H1 (cell line): ENCODE measurements at regions not wholly inside any gene's neighbourhood (a gene's known extent, or its start where the extent isn't known, plus 50 kb on each side); places are given as distances from the start of the nearest gene placed in this dataset.

ENCODE experiments used
- CTCF ChIA-PET: fragments of 300-600 bp; sonication (Branson Sonifier 250); formaldehyde crosslinking; loops from one replicate; lab custom pipeline; 2021; ENCODE audit not compliant: partially characterized antibody; lab: Charles Lee
- POLR2A ChIA-PET: fragments of 300-600 bp; sonication (Branson Sonifier 250); formaldehyde crosslinking; loops from one replicate; lab custom pipeline; 2021; ENCODE audit warnings: inconsistent platforms; ENCODE audit not compliant: partially characterized antibody; lab: Charles Lee
- DNase-seq, 2 experiments: peaks; one replicate each; pipeline versions ENCODE4 v3.0.0 to v3.0.0-alpha.2; 2010 to 2022; ENCODE audit warnings: low spot score in 2 of 2, low read depth in 1 of 2, mixed read lengths in 1 of 2
- FAIRE-seq: peaks from 2 replicates; lab custom pipeline; 2011; peaks lifted over from hg19 to GRCh38; lab: Jason Lieb, UNC
- H2AFZ ChIP-seq: 2 replicates; pipeline ENCODE4 v1.8.1; 2012; ENCODE audit warnings: low read length, inconsistent platforms
- H2AK5ac ChIP-seq: 2 replicates; pipeline ENCODE4 v1.6.1; 2013; ENCODE audit warnings: low read depth, low read length
- H2BK120ac ChIP-seq: replicated peaks from 2 replicates; pipeline ENCODE3; 2013; ENCODE audit warnings: low read depth, low read length, inconsistent platforms
- H2BK12ac ChIP-seq: 2 replicates; pipeline ENCODE4 v1.6.1; 2013; ENCODE audit warnings: low read depth, low read length
- H2BK15ac ChIP-seq: 2 replicates; pipeline ENCODE4 v1.6.1; 2013; ENCODE audit warnings: low read length
- H2BK20ac ChIP-seq: 2 replicates; pipeline ENCODE4 v1.6.1; 2013; ENCODE audit warnings: low read length
- H2BK5ac ChIP-seq: 2 replicates; pipeline ENCODE4 v1.6.1; 2013; ENCODE audit warnings: low read depth, low read length
- H3K14ac ChIP-seq: 2 replicates; pipeline ENCODE4 v1.6.1; 2013; ENCODE audit warnings: inconsistent platforms; ENCODE audit not compliant: insufficient read length
- H3K18ac ChIP-seq: 2 replicates; pipeline ENCODE4 v1.6.1; 2013; ENCODE audit warnings: low read length; ENCODE audit errors: extremely low read depth
- H3K23ac ChIP-seq: 2 replicates; pipeline ENCODE4 v1.6.1; 2013; ENCODE audit warnings: inconsistent platforms; ENCODE audit not compliant: insufficient read length
- H3K23me2 ChIP-seq: 2 replicates; pipeline ENCODE4 v1.6.1; 2013; ENCODE audit warnings: low read depth, low read length
- H3K27ac ChIP-seq: 2 replicates; pipeline ENCODE4 v1.6.1; 2011; ENCODE audit warnings: low read depth, low read length, inconsistent platforms
- H3K27me3 ChIP-seq, 4 experiments: replicated peaks in 1 of 4; 1 replicate in 1 of 4; 2 replicates in 3 of 4; pipeline versions ENCODE4 v1.6.1 to v1.8.1; 2011 to 2013; ENCODE audit warnings: low read length in 3 of 4, mild to moderate bottlenecking in 3 of 4, inconsistent platforms in 2 of 4, mixed read lengths in 2 of 4, moderate library complexity in 1 of 4; ENCODE audit not compliant: control insufficient read depth in 3 of 4, insufficient read depth in 3 of 4; ENCODE audit errors: extremely low read depth in 1 of 4
- H3K36me3 ChIP-seq, 4 experiments: 2 replicates each; pipeline versions ENCODE4 v1.6.1 to v1.8.1; 2011 to 2013; ENCODE audit warnings: mild to moderate bottlenecking in 4 of 4, low read length in 3 of 4, moderate library complexity in 2 of 4, control low read depth in 1 of 4, inconsistent platforms in 1 of 4; ENCODE audit not compliant: insufficient read depth in 4 of 4, control insufficient read depth in 2 of 4
- H3K4ac ChIP-seq: replicated peaks from 2 replicates; pipeline ENCODE3; 2013; ENCODE audit warnings: low read length, low read depth, mixed read lengths, inconsistent platforms; ENCODE audit not compliant: insufficient read length
- H3K4me1 ChIP-seq, 4 experiments: replicated peaks in 1 of 4; 1 replicate in 1 of 4; 2 replicates in 3 of 4; pipeline versions ENCODE4 v1.6.1 to v1.8.1; 2011 to 2013; ENCODE audit warnings: low read length in 3 of 4, inconsistent platforms in 2 of 4, mixed read lengths in 1 of 4; ENCODE audit not compliant: insufficient read depth in 4 of 4, control insufficient read depth in 3 of 4
- H3K4me2 ChIP-seq, 2 experiments: 2 replicates each; pipeline versions ENCODE4 v1.6.1 to v1.8.1; 2011 to 2013; ENCODE audit warnings: low read depth in 2 of 2, low read length in 2 of 2, control low read depth in 1 of 2, inconsistent platforms in 1 of 2, mild to moderate bottlenecking in 1 of 2; ENCODE audit not compliant: insufficient read depth in 1 of 2
- H3K4me3 ChIP-seq, 4 experiments: fragments of 200-600, 300-600 bp in 1 of 4; sonication (generic), shearing (Covaris generic), sonication (Bioruptor Twin) in 1 of 4; 2 replicates each; pipeline versions ENCODE4 v1.5.1 to v1.8.1; 2011 to 2016; ENCODE audit warnings: low read length in 4 of 4, low read depth in 3 of 4, control low read depth in 2 of 4, inconsistent platforms in 2 of 4, mild to moderate bottlenecking in 2 of 4, mixed read lengths in 1 of 4, moderate library complexity in 1 of 4; ENCODE audit not compliant: insufficient read depth in 2 of 4; ENCODE audit errors: extremely low read depth in 1 of 4
- H3K56ac ChIP-seq: replicated peaks from 2 replicates; pipeline ENCODE3; 2013; ENCODE audit warnings: low read depth, mild to moderate bottlenecking, mixed read lengths, low read length, inconsistent platforms; ENCODE audit not compliant: insufficient read length
- H3K79me1 ChIP-seq: 2 replicates; pipeline ENCODE4 v1.6.1; 2013; ENCODE audit warnings: low read depth, low read length, control low read depth
- H3K79me2 ChIP-seq, 2 experiments: 2 replicates each; pipeline versions ENCODE4 v1.6.1 to v1.8.1; 2012 to 2013; ENCODE audit warnings: low read length in 2 of 2, mild to moderate bottlenecking in 2 of 2, inconsistent platforms in 1 of 2; ENCODE audit not compliant: insufficient read depth in 2 of 2, control insufficient read depth in 1 of 2
- H3K9ac ChIP-seq, 4 experiments: replicated peaks in 1 of 4; 1 replicate in 1 of 4; 2 replicates in 3 of 4; pipeline versions ENCODE4 v1.6.1 to v1.8.1; 2011 to 2013; ENCODE audit warnings: low read depth in 3 of 4, low read length in 3 of 4, control low read depth in 2 of 4, mild to moderate bottlenecking in 2 of 4, moderate library complexity in 2 of 4, inconsistent platforms in 1 of 4; ENCODE audit errors: extremely low read depth in 1 of 4
- H3K9me3 ChIP-seq, 2 experiments: 2 replicates each; pipeline versions ENCODE4 v1.6.1 to v1.8.1; 2012 to 2013; ENCODE audit warnings: mild to moderate bottlenecking in 2 of 2, moderate library complexity in 2 of 2, control low read depth in 1 of 2, inconsistent platforms in 1 of 2, low read depth in 1 of 2, low read length in 1 of 2, mixed read lengths in 1 of 2; ENCODE audit not compliant: insufficient read depth in 2 of 2
- H4K20me1 ChIP-seq, 2 experiments: replicated peaks in 1 of 2; 2 replicates each; pipeline versions ENCODE3 to v1.8.1; 2011 to 2013; ENCODE audit warnings: inconsistent platforms in 2 of 2, low read length in 2 of 2, mild to moderate bottlenecking in 1 of 2; ENCODE audit not compliant: insufficient read depth in 2 of 2, control insufficient read depth in 1 of 2
- H4K5ac ChIP-seq: 2 replicates; pipeline ENCODE4 v1.6.1; 2013; ENCODE audit warnings: low read length, low read depth, mixed read lengths, inconsistent platforms; ENCODE audit not compliant: insufficient read length
- H4K8ac ChIP-seq: 2 replicates; pipeline ENCODE4 v1.8.0; 2013; ENCODE audit warnings: mild to moderate bottlenecking, moderate library complexity, low read length, inconsistent platforms; ENCODE audit not compliant: insufficient read depth; ENCODE audit errors: extremely low read depth
- H4K91ac ChIP-seq: replicated peaks from 2 replicates; pipeline ENCODE3; 2013; ENCODE audit warnings: low read length, mixed read lengths, inconsistent platforms; ENCODE audit not compliant: insufficient read length
- MAX ChIP-seq: IDR thresholded peaks from 2 replicates; pipeline ENCODE4 v1.6.1; 2012; ENCODE audit warnings: inconsistent platforms
- SP4 ChIP-seq: IDR thresholded peaks from 2 replicates; pipeline ENCODE4 v1.6.1; 2012; ENCODE audit warnings: low read length, inconsistent platforms
- WGBS, 2 experiments: shearing (Covaris generic) in 1 of 2; methylation state at CpG; one replicate each; pipeline versions ENCODE4 v1.1.6 to v1.1.7; 2013 to 2015; ENCODE audit warnings: low lambda C conversion rate in 2 of 2, mixed read lengths in 2 of 2, inconsistent platforms in 1 of 2, low coverage in 1 of 2, missing lambda C conversion rate in 1 of 2; ENCODE audit not compliant: insufficient replicate concordance in 2 of 2, insufficient coverage in 1 of 2, insufficient read length in 1 of 2; ENCODE audit errors: extremely low coverage in 1 of 2, missing lambda C conversion rate in 1 of 2; 5-methylcytosine and 5-hydroxymethylcytosine counted together

DNA sequence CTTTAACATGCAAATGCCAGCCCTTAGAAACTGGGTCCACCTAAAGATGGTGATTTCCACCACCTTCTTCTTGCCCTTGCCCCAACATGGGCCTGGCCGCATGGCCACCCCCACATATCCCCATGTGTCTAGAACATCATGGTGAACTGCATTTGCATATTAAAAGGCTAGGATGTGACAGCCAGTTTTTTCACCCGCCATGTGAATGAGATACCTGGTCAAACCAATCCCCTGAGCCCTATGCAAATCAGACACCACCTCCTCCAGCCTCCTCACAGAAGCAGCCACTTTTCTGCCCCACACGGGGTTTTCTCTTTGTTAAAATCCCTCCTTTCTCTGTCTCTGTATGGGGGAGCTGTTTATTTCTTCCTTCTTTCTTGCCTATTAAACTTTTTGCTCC lies 1322.5 kb downstream of the FSCB start:
- Histone ChIP-seq H3K56ac (no peak overlapping the region), H3K79me2 (no peaks in the 10 kb centered on the region), H3K27me3 (no peaks in the 10 kb centered on the region), H3K23ac (no peak overlapping the region), H3K36me3 (no peaks in the 10 kb centered on the region), H3K9ac (no peak overlapping the region), H3K4me3 (no peak overlapping the region), H3K14ac (no peak overlapping the region), H3K27ac (no peak overlapping the region), H3K18ac (no peak overlapping the region), H3K9me3 (no peaks in the 10 kb centered on the region), H2BK20ac (no peak overlapping the region), H2BK120ac (no peak overlapping the region), H2AK5ac (no peak overlapping the region), H2BK15ac (no peak overlapping the region), H2BK12ac (no peak overlapping the region), H3K4me2 (no peak overlapping the region), H3K4me1 (no peaks in the 10 kb centered on the region; a peak in 1 of 7 replicates), H3K79me1 (no peaks in the 10 kb centered on the region), H3K23me2 (no peaks in the 10 kb centered on the region), H2BK5ac (no peak overlapping the region), H4K8ac (no peak overlapping the region), H4K20me1 (no peaks in the 10 kb centered on the region), H3K4ac (no peak overlapping the region), H4K5ac (no peak overlapping the region), H2AFZ (no peak overlapping the region), H4K91ac (no peak overlapping the region)
- POLR2A ChIA-PET: no interaction called here
- DNase-seq: no peak
- CTCF ChIA-PET: no interaction called here
- FAIRE-seq: peak; percentile 50
- 70% methylated on average over 3 of the region's 3 CpGs; no CpG with 5 or more reads in 1 of the 2 experiments for WGBS, 2 experiments
- TF ChIP-seq MAX (peak; percentile 76), SP4 (no peak)
